ENCODE measurements at regions not wholly inside any gene's neighbourhood (a gene's known extent, or its start where the extent isn't known, plus 50 kb on each side); places are given as distances from the start of the nearest gene placed in this dataset.
A peak's percentile ranks its signal among the peaks of the same experiment; 100 is the strongest.

GRCh38 chr6:25013246-25013645, 77.5 kb upstream of the RIPOR2 start:
- DNase-seq: no peak

DNA sequence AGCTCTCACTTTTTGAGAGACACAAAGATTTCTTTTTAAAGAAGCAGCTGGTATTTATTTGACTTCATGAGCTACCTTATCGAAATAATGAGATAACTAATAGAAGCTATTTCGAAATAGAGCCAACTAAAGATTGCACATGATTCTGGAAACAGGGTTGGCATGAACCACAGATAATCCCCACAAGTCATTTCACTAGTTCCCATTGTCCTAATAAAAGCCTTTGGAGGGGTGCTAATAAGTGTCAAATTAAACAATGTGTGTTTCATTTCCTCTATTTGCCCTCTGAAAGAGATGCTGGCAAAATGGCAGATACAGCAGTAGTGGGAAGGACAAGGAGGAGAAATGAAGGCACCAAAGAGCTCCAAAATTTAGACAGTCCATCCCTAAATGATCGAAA, 78.6 kb upstream of the RIPOR2 start:
- no peak for DNase-seq

DNA sequence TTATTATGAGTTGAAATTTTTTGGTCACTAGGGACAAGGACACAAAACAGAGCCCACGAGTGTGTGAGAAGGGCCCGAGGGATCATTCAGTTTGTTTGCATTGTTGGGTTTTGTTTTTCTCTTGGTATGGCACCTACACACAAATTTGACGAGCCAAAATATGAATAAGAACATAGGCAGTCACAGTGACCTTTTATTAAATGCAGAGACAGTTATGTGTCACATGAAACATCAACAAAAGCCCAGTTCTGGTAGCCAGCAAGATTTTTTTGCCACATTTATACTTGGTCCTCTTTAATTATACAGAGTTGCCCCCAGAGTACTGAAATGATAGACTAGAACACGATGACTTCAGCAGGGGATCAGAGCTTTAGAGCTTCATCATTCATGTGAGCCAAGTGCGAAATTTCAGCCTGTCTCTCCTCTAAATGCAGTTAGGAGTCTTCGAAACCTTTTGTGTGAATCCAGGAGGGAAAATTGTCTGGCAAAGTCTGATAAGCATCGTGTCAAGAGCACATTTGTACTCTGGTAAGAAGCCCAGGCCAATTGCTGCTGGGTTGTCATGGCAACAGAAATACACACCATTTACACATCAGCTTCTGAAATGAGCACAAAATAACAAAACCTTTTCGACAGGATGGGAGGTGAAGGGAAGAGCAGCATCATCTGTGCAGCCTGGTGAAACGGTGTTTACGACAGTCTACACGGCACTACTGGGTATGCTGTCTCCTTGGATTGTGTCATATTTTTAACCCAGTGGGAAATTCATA, 79.2 kb upstream of the RIPOR2 start:
- no peak for DNase-seq

DNA sequence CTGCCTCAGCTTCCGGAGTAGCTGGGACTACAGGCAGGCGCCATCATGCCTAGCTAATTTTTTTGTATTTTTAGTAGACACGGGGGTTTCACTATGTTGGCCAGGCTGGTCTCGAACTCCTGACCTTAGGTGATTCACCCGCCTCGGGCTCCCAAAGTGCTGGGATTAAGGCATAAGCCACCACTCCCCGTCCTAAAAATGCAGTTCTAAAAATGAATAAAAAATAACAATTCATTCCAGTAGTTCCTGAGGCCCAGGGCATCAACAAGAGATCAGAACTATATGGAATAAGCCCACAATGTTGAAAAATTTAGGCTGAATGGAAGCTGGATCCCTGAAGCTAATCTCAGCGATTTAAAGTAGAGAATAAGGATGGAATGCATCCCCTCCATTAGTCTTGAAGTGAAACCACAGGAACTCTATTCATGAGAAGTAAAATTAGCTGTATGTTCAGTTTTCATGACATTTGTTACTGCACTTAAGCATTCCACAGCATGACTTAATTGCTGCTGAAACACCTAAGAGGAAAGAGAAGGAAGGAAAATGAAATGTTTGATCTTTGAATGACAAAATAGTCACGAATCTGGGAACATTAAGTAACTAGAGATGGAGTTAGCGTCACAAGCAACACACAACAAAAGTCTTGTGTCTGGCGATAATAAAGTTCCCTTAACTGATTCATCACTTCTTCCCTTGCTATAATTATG, 80.4 kb upstream of the RIPOR2 start:
- no peak for DNase-seq

GRCh38 chr6:25017486-25017885, 81.7 kb upstream of the RIPOR2 start:
- no peak for DNase-seq

- DNase-seq: peak; percentile 75
These were observed 82.3 kb upstream of the RIPOR2 start for GRCh38 chr6:25017932-25018567.

DNA sequence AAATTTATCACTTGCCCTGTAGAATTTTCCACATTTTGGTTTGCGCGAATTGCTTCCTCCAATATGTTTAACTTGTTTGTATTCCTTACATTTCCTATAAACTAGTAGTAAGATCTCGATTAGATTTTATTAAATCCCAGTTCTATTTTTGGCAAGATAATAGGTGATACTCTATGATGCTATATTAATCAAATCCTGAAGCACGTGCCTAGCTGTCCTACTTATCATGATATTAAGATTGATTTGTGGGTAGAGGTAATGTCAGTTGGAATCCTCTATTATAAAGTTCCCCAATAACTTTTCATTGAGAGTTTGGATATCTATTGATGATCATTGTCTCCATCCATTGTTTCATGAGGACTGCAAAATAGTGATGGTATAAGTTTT, 82.8 kb upstream of the RIPOR2 start:
- no peak for DNase-seq

GRCh38 chr6:25022140-25022553, 86.4 kb upstream of the RIPOR2 start:
- no peak for DNase-seq

DNA sequence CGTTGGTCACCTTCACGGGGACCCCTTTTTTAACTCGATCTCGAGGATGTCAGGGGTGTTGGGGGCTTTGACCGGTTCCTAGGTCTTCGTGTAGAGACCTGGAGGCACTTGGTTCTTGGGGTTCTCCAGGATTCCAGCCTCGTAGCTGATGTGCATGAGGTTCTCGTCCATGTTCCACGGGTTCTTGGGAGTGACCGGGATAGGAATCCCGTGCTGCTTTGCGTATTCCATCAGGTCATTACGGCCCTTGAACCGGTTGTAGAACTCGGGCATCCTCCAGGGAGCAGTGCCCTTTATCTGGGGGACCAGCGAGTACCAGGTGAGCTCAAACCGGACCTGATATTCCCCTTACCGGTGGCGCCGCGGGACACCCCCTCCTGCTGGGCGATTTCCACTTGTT, 88.0 kb upstream of the RIPOR2 start:
- no peak for DNase-seq

DNA sequence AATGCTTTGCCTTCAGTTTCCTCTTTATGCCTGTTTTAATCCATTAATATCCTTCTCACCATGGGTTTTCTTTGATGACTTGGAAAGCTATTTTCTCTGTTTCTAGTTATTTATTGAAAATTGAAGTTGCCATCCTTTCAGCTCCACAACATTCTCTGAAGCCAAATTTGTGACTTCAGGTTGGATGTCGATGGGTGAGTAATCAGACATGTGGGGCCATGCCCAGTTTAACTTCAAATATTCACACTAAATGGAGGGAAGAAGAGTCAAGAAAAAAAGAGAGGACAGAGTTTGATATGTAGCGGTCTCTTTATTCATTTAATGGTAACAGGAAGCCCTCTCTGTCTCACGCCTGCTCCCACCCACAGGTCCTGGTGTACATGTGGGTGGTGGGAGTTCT, 89.1 kb upstream of the RIPOR2 start:
- DNase-seq: no peak

DNA sequence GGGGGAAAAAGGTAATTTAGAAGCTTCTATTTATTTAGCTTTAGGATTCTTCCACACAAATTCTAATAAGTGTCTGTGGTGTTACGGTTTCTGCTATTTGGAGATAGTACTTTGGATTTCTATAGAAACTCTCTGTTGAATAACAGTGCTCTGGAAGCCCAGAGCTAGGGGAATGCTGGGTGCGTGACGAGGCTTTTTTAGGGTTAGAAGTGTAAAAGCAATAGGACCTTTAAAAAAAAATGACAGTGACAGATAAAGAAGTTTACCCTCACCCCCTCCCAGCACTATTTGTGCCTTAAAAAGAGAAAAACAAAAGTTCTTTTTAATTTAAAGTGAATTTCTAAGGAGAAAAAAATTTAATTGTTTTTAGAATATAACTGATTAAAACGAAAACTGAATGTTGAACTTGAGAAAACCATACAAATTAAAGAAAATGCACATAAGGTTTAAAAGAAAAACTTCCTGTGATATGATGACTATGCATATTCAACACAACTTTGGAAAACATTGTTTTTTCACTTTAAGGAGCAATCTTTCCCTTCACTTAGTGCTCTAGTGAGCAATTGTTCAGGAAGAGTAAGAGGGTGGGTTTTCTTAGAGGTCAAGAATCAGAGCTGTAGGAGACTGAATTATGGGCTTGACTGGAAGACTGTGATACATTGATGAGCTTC, 89.6 kb upstream of the RIPOR2 start:
- no peak for DNase-seq

GRCh38 chr6:25025919-25026301, 90.2 kb upstream of the RIPOR2 start:
- no peak for DNase-seq

- DNase-seq: no peak
These were observed 91.0 kb upstream of the RIPOR2 start for GRCh38 chr6:25026723-25027122.

DNA sequence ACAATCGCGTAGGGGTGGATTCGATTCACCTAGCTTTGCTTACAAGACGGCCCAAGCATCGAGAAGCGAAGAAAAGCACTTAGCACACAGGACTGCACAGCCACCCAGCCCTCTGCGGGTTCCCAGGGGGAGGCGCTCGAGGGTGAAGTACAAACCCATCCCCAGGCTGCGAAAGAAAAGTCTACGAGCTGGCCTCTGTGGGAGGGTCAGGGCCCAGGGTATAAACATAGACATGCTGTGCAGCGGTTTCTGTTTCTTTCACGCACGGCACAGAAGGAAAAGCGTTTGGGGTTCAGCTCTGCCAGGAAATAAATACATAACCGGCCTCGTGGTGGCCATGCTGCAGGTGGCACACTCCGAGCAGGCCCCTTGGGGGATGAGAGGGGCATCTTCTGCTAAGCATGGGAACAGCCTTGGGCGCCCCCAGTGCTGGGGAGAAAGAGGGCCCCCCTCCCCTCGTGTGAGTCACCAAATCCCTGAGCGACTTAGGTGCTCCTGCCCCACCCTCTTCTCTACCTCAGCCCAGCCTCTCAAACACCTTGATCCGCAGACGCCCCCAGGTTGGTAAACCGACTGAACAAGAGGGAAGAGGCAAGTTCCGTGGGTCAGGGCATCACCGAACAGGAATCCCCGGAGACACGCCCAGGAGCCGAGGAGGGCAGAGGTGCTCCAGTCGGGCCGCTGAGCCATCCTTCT, 91.6 kb upstream of the RIPOR2 start:
- peak; percentile 82 for DNase-seq

- no peak for DNase-seq
These were observed 92.6 kb upstream of the RIPOR2 start for GRCh38 chr6:25028328-25028727.

DNA sequence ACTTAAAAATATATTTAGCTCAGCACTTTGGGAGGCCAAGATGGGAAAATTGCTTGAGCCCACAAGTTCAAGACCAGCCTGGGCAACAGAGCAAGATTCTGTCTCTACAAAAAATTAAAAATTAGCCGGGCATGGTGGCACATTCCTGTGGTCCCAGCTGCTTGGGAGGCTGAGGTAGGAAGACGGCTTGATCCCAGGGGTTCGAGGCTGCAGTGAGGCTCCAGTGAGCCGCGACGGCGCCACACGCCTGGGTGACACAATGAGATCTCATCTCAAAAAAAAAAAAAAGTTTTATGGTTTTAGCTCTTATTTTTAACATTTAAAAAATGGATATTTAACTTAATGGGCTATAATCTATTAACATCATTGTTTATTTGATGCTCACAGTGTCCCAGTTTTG, 97.2 kb upstream of the RIPOR2 start:
- DNase-seq: no peak

- no peak for DNase-seq
These were observed 98.7 kb upstream of the RIPOR2 start for GRCh38 chr6:25034431-25034921.

- no peak for DNase-seq
These were observed 99.4 kb upstream of the RIPOR2 start for GRCh38 chr6:25035174-25035511.

GRCh38 chr6:25035512-25036435, 100.0 kb upstream of the RIPOR2 start:
- DNase-seq: no peak

DNA sequence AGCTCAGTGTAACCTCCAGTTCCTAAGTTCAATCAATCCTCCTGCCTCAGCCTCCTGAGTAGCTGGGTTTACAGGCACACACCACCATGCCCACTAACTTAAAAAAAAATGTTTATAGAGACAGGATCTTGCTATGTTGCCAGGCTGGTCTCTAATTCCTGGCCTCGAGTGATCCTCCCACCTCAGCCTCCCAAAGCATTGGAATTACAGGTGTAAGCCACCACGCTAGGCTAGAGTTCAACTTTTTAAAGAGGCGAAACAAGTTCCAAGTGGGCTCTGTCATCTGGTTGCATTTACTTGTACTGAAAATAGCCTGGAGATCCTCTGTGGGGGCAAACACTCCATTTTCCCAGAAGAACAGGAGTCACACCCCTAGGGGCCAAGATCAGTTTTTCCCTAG, 100.7 kb upstream of the RIPOR2 start:
- no peak for DNase-seq

- DNase-seq: no peak
These were observed 102.5 kb upstream of the RIPOR2 start for GRCh38 chr6:25038300-25038699.

DNA sequence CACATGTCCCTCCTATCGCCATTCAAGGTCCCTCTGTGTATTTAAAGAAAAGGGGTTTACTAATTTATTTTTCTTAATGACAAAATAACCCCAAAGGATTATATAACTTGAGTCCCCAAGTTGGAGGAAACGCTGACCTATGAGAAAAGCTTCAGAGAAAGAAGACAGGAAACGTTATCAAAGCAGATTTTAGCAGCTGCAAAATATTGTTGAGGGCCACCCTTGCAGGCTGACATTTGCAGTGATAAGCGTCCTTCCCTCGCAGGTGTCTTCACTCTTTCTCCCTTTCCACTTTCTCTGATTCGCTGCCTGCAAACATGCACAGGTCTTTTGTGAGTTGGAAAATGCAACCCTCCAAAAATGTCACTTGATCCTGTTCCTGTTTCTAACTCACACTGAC, 103.2 kb upstream of the RIPOR2 start:
- DNase-seq: no peak

All from activated effector memory CD4-positive, alpha-beta T cell treated with Interleukin-2 at 50 U/mL for 16 hours (primary cell).